ENCODE measurements at regions not wholly inside any gene's neighbourhood (a gene's known extent, or its start where the extent isn't known, plus 50 kb on each side); places are given as distances from the start of the nearest gene placed in this dataset.

DNA sequence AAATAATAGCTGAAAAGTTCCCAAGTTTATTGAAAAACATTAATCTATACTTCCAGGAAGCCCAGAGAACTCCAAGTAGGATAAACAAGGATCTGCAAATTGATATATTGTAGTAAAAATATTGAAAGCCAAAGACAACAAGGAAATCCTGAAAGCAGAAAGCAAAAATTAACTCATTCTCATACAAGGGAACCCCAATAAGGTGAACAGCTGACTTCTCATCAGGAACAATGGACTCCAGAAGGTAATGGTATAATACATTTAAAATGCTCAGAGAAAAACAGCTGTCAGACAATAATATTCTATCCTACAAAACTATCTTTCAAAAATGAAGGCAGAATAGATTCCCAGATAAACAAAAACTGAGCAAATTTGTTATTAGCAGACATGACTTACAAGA, 138.1 kb upstream of the BMP4 start:
- no peak for DNase-seq

GRCh38 chr14:54098536-54098935, 141.9 kb upstream of the BMP4 start:
- DNase-seq = no peak

DNA sequence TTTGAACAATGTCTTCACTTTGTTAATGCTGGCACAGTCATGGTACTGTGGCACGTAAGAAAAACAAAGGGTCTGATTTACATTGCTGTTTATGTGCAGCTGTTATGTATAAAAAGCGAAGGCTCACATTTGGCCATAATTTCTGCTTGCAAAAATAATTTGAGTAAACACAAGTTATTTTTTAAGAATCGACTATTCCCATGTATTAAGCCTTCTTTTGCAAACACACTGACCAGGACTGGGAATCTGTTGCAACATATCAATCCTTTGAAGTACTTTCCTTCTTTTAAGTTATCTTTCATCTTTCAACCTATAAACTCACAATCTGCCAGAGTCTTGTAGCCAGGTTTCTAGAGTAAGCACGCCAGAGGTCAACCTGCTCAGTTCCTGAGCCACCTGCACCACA, 145.4 kb upstream of the BMP4 start:
- no peak for DNase-seq

- no peak for DNase-seq
These were observed 145.9 kb upstream of the BMP4 start for GRCh38 chr14:54102530-54102929.

- no peak for DNase-seq
These were observed 148.0 kb upstream of the BMP4 start for GRCh38 chr14:54104601-54105145.

DNA sequence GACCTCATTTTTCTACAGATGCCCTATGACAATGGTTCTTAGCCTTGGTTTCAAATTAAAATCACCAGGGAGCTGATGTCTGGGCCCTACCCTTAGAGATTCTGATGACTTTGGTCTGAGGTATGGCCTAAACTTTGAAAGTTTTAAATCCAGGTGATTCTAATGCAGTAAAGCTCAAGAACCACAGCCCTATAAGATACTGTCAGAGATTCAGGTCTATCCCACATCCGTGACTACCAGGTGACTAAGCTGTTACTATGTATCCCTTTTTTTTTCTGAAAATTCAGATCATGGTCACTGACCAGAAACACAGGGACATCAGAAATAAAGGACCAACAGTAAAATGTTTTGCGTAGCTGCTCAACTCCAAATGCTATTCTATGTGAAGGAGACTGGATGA, 148.8 kb upstream of the BMP4 start:
- no peak for DNase-seq

DNA sequence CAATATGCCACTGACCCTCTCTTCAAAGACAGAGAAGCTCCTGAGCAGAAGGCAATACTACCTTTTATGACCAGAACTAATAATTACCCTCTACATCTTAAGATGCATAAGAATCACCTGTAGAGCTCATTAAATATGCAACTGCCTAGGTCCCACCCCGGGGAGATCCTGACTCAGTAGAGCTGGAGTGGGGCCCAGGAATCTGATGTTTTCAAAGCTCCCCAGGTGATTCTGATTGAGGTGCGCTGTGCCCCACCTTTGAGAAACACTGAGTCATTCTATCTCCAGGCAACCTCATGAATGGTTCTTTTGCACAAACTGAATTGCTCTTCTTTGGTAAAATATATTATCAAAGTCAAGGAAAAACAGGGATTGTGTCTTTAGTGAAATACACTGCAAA, 149.3 kb upstream of the BMP4 start:
- no peak for DNase-seq

DNA sequence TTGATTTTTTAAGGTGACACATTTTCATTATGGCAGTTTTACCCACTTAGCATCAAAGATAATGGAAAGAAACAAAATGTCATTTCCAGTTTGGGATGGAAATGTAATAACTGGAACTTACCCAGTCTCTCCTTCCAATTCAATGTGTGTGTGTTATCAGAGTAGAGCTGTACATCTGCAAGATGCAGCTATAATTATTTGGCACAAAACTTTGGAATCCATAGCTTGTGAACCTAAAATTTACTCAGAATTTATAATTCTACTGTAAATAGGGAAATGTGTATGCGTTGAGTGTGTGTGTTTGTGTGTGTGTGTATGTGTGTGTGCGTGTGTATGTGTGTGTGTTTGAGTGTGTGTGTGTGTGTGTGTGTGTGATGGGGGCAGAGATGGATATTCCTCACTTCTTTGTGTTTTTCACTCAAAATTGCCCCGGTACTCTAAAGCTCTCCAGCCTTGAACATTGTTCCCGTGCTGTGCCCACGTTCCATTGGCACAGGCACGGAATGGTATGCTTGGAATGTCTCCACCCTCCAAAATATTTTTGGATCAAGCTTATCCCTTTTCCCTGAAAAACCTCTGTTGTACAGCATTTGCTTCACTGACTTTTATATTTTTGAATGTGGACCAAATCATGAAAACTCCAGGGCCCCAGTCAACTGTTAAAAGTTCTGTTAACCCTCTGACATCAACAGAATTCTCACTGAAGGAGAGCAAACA, 150.2 kb upstream of the BMP4 start:
- no peak for DNase-seq

DNA sequence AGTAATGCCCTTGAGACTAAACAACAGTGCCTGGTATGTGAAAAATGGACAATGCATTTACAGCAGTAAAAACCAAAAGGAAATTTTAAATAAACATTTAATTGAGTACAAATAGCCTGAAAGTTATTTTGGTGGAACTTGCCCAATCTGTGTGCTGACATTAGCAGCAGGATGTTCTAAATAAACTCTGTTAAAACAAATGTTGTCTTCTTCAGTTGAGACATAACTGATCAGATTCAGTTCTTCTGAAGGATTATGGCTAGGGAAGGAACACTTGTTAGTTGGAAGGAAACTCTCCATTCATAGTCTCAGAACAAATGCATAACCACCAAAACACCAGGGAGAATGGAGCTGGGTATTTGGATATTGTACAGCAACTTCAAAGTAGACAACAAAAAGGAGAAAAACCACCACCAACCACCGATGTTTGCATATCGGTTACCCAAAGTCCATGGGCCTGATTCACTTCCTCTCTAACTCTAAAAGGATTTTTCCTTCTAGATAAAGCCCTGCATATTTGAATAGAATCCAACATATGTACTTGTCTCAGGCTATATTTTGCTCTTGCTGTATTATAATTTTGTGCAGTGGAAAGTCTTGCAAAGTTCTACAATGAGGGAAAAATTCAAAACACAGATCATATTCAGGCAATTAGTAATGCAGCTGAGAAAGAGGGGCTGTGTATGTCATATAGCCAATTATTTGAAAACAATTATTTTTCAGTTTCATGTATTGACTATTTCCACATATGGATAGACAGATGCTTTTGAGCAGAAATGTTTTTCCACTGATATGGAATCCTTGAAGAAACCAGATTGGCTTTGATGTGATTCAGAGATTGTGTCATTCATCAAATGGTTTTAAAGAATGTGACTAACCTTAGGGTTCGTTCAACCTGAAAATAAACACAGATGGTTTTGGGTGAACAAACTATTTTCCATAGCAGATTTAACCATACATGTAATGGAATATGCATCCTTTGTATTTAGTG, 152.2 kb upstream of the BMP4 start:
- DNase-seq = no peak

GRCh38 chr14:54109521-54110120, 153.0 kb upstream of the BMP4 start:
- no peak for DNase-seq

DNA sequence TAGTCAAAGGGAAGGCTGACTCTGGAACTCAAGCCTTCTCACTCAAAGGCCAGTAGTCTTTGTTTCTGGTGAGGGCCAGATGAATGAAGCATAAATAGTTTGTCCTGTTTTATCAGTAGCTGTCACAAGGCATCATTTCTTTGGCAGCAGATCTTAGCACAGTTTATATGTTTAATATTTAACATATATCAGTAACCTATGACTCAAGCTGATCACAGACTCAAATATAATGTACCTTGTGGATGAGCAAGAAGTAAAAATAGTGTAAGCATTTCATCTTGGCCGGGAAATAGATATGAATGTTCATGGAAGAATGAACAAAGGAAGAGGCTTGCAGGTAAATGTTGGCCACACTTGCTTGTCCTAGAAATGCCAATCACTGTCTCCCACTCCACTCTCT, 158.3 kb upstream of the BMP4 start:
- no peak for DNase-seq

- DNase-seq = no peak
These were observed 159.7 kb upstream of the BMP4 start for GRCh38 chr14:54116198-54116885.

DNA sequence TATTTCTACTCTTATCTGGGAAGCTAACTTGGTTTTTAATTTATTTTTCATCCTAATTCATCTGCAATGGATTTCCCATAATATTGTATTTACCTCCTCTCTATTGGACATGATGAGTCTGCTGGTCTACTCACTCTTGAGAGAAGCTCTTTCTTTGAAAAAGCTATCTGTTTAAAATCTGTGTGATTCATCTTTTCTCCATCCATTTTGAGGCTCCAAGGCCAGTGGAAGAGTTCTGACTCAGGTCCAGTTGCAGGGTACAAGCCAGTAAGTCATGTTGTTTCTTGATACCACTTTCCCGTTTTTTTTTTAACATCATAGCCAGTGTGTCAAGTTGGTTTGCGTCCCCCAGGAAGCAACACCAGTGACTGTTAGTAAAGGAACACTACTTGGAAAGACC, 160.3 kb upstream of the BMP4 start:
- DNase-seq = no peak

DNA sequence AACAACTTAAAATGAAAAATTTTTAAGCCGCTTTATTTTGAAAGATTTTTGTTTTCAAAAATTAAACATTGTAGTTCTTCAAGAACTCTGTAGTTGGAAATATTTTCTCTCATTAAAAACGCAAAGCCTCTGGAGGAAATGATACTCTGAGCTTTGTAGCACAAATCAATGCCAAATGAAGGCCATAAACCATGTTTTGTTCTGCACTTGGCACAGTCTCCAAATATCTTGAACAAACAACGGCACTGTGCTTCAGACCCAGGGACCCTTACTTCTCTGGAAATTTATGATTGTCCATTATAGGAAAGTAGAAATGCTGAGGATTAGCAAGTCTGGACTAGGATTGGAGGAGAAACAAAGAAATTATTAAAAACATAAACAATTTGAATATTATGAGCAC, 160.8 kb upstream of the BMP4 start:
- DNase-seq = no peak

- no peak for DNase-seq
These were observed 161.3 kb upstream of the BMP4 start for GRCh38 chr14:54117924-54118323.

DNA sequence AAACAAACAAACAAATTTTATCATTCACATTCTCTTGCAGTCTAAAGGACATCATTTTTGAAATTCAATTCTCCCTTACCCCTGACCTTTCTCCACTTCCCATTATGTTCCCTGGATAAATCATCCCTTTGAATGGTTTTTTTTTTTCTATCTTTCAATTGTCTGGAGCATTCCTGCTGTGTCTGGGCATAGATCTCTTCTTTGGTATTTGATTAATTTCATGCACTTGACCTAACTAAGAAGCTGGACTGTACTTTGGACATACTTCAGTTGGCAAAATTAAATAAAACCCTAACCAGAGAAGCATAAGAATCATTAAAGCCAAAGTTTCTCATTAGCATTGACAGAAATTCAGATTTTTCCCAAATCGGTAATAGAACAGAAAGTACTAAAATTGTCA, 163.6 kb upstream of the BMP4 start:
- no peak for DNase-seq

GRCh38 chr14:54121466-54122027, 164.9 kb upstream of the BMP4 start:
- no peak for DNase-seq

DNA sequence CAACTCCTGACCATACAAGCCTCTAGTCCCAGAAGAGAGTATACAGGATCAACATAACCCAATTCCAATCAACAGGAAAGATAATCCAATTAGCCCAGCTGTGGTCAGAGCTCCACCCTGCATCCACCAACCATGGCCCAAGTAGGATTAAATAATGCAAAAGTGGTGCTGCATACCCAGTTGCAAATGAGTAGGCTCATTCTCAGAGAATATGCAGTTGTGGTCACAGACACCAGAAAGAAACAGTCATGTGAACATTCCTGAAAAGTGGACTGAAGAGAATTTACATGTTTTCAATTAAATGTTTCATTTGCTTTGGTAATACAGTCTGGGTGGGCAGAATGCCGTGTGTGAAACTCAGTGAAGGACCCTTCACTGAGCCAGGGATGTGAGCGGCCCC, 167.2 kb upstream of the BMP4 start:
- no peak for DNase-seq

DNA sequence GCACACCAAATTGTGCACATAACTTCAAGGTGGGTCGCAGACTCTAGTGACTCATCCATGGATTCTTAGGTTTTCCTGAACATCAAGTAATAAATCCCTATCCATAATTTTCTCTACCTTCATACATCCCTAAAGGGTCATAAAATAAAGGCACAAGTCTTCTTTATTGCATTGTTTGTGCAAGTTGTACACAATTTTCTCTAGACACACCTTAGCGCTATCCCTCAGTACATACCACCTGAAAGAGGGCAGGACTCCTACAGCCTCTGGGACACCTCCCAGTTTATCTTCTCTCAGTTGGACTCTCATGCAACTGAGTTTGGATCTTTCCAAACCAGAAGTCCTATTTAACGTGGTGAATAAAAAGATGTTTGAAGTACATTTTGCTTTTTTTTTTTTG, 168.5 kb upstream of the BMP4 start:
- no peak for DNase-seq

DNA sequence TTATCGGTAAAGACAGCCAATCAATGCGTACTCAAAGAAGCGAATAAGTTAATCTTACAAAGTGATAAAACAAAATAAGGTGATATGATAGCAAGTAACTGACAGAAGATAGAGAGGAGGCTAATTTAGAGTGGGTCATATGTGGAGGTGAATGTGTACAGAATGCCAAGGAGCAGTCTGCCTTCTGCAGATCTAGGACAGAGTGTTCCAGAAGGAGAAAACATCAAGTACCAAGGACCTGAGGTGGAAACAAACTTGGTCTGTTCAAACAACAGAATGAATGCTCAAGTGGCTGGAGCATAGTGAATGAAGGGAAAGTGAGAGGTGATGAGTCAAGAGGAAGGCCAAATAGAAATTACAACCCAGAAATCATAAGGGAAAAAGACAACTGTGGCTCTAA, 170.3 kb upstream of the BMP4 start:
- no peak for DNase-seq

DNA sequence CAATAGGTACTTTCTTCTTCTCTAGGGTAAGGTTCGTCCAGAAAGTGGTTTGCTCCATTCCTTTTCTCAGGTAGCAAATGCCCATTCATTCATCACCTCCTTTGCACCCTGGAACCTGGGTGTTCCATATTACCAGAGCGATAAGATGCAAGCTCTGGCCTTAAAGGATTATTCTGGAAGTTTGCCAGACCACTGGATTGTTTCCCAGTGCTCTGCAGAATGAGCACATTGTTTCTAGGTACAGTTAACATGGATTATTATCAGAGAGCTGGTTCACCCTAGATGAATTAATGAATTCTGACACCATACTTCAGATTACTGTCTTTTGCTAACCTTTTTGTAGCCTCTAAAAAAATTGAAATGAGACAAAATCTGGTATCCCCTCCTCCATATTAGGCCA, 170.9 kb upstream of the BMP4 start:
- DNase-seq = no peak

GRCh38 chr14:54129850-54130640, 173.4 kb upstream of the BMP4 start:
- DNase-seq = no peak
